Right lobe of liver (tissue), 6 donors: ENCODE measurements at regions not wholly inside any gene's neighbourhood (a gene's known extent, or its start where the extent isn't known, plus 50 kb on each side); places are given as distances from the start of the nearest gene placed in this dataset.

Source experiments
- ATAC-seq, 4 donors: fragments of 200-7000 bp; cut with Tn5 transposase; one replicate each; pipeline ENCODE4 v1.9.1; 2020; ENCODE audit warnings: mild to moderate bottlenecking in 4 of 4, moderate library complexity in 4 of 4
- DNase-seq, 3 donors: peaks; one replicate each; pipeline ENCODE4 v3.0.0-alpha.2; 2020
- H3K27ac ChIP-seq, 3 donors: fragments of 200-600 bp; one replicate each; pipeline ENCODE4 v1.8.0; 2022
- H3K27me3 ChIP-seq, 2 donors: fragments of 200-600 bp; one replicate each; pipeline ENCODE4 v1.8.0; 2022
- H3K36me3 ChIP-seq, 4 donors: fragments of 200-600 bp; sonication (generic) in 1 of 4; one replicate each; pipeline versions ENCODE4 v1.5.1 to v1.8.0; 2017 to 2022; ENCODE audit warnings: control low read depth in 1 of 4
- H3K4me1 ChIP-seq, 4 donors: fragments of 200-600 bp; sonication (generic) in 1 of 4; one replicate each; pipeline versions ENCODE4 v1.5.1 to v1.8.0; 2017 to 2022; ENCODE audit warnings: control low read depth in 1 of 4
- H3K4me3 ChIP-seq, 3 donors: fragments of 200-600 bp; one replicate each; pipeline ENCODE4 v1.8.0; 2022
- H3K9me3 ChIP-seq, 4 donors: fragments of 200-600 bp; sonication (generic) in 1 of 4; one replicate each; pipeline versions ENCODE4 v1.5.1 to v1.8.0; 2017 to 2022; ENCODE audit warnings: control low read depth in 1 of 4
- POLR2A ChIP-seq: fragments of 450-650 bp; IDR thresholded peaks from one replicate; pipeline ENCODE4 v1.6.1; 2017; ENCODE audit warnings: antibody characterized with exemption, mild to moderate bottlenecking
- WGBS: methylation state at CpG from one replicate; pipeline ENCODE4 v1.1.6; 2018; ENCODE audit warnings: low coverage, low lambda C conversion rate; ENCODE audit not compliant: insufficient coverage; ENCODE audit errors: missing lambda C conversion rate; 5-methylcytosine and 5-hydroxymethylcytosine counted together
- intact Hi-C, 2 donors: fragments of 100-400 bp; cut with DNase I; formaldehyde crosslinking; loops; one replicate each; pipeline versions ENCODE4 v1.11.2 to v1.14.1; 2022
- TF ChIP-seq, protein P1 (sequence below), 4 donors: fragments of 200-600 bp in 3 of 4; fragments of 450-650 bp in 1 of 4; IDR thresholded peaks; one replicate each; pipeline versions ENCODE4 v1.5.1 to v1.8.0; 2016 to 2022; ENCODE audit warnings: antibody characterized with exemption in 4 of 4, mild to moderate bottlenecking in 2 of 4
- donor health status: DM: no; HTN: yes; CAD: no.
- donor health status: DM: no; HTN: no; CAD: no.
- donor health status: DM: no; HTN: no; CAD: no.
- donor health status: DM: no; HTN: yes; CAD: no.
- donor health status: DM: no; HTN: yes; CAD: no.

DNA sequence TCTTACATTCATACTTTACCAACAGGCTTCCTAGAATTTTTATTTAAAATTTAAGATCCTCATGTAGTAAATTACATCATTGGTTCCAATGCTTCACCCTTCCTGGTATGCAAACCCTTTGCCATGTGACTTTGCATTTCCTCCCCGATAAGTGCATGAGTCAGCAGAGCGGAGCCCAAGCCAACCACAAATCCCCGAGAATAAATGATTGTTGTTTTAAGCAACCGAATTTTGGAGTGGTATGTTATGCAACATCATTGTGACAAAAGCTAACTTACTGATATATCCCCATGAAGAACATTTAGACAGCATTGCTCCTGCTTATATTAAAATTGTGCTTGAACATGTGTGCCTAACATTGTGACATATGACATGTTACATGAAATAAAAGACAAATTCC lies 199.4 kb upstream of the DDX53 start:
- no peaks in the 10 kb centered on the region for H3K36me3 ChIP-seq
- 37% methylated on average over 4 of the region's 4 CpGs for WGBS
- H3K27me3 ChIP-seq = no peaks in the 10 kb centered on the region
- TF ChIP-seq, protein P1, sequence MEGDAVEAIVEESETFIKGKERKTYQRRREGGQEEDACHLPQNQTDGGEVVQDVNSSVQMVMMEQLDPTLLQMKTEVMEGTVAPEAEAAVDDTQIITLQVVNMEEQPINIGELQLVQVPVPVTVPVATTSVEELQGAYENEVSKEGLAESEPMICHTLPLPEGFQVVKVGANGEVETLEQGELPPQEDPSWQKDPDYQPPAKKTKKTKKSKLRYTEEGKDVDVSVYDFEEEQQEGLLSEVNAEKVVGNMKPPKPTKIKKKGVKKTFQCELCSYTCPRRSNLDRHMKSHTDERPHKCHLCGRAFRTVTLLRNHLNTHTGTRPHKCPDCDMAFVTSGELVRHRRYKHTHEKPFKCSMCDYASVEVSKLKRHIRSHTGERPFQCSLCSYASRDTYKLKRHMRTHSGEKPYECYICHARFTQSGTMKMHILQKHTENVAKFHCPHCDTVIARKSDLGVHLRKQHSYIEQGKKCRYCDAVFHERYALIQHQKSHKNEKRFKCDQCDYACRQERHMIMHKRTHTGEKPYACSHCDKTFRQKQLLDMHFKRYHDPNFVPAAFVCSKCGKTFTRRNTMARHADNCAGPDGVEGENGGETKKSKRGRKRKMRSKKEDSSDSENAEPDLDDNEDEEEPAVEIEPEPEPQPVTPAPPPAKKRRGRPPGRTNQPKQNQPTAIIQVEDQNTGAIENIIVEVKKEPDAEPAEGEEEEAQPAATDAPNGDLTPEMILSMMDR (IDR thresholded peaks at IDR 0.05) = no peak
- TF ChIP-seq POLR2A = no peak
- no peak overlapping the region for H3K4me3 ChIP-seq
- intact Hi-C loops = no loop called here
- H3K27ac ChIP-seq = no peak overlapping the region
- no peaks in the 10 kb centered on the region for H3K4me1 ChIP-seq
- no peaks in the 10 kb centered on the region for H3K9me3 ChIP-seq
- ATAC-seq (no peak), DNase-seq (no peak)

DNA sequence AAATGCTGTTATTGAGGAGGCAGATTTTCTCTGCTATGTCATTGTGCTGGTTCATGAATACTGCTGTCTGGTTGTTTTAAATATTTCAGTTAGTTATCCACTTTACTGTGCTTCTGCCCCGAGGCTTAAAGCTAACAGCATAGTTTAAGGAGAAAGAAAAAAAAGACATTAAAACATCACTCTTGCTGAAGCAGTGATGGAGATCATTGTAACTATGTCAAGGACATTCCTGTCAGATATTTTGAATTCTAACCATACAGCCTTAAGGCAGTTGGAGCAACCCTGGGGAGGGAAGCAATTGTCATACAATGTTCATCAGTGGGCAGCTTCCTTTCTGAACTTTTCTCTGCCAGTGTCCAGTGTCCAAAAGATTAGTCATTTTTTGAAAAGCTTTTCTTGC lies 199.0 kb upstream of the DDX53 start:
- Histone ChIP-seq H3K36me3 (no peaks in the 10 kb centered on the region), H3K4me1 (no peaks in the 10 kb centered on the region), H3K4me3 (no peak overlapping the region), H3K9me3 (no peaks in the 10 kb centered on the region), H3K27ac (no peak overlapping the region), H3K27me3 (no peaks in the 10 kb centered on the region)
- TF ChIP-seq, protein P1 (IDR thresholded peaks at IDR 0.05) = no peak
- TF ChIP-seq POLR2A = no peak
- ATAC-seq = no peak
- intact Hi-C loops = no loop called here
- DNase-seq = no peak
- 13% methylated on average over 1 of the region's 1 CpG for WGBS

DNA sequence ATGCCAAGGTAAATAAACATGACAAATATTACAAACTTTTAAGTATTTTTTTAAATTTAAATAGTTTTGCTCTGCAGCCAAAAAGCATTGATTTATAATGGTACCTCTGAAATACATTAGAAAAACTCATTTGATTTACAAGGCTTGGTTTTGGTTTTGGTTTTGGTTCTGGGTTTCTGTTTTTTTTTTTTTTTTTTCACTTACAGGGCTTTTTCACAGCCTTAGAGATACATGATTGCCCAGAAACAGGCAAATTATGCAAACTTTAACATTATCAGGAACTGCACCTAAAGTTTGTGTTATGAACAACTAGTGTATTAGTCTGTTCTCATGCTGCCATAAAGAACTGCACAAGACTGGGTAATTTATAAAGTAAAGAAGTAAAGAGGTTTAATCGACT lies 196.4 kb upstream of the DDX53 start:
- no peak for TF ChIP-seq POLR2A
- TF ChIP-seq, protein P1 (IDR thresholded peaks at IDR 0.05) = no peak
- WGBS = 12% methylated on average over 1 of the region's 1 CpG
- Histone ChIP-seq H3K36me3 (no peaks in the 10 kb centered on the region), H3K27ac (no peak overlapping the region), H3K9me3 (no peaks in the 10 kb centered on the region), H3K4me3 (no peak overlapping the region), H3K4me1 (no peaks in the 10 kb centered on the region), H3K27me3 (no peaks in the 10 kb centered on the region)
- DNase-seq (no peak), ATAC-seq (no peak)
- intact Hi-C loops = no loop called here

DNA sequence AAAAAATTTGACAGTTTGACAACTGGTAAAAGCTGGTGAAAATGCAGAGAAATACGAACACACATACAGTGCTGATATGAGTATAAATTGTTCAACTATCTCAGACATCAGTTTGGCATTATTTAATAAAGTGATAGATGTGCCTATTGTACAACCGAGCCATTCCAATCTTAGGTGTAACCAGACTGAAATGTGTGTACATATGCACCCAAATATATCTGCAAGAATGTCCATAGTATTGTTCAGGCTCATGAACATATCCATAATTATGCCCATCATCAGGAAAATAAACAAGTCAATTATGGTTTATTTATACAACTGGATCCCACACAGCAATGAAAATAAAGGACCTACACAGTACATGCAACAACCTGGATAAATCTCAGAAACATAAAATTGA lies 188.9 kb upstream of the DDX53 start:
- 25% methylated on average over 2 of the region's 2 CpGs for WGBS

DNA sequence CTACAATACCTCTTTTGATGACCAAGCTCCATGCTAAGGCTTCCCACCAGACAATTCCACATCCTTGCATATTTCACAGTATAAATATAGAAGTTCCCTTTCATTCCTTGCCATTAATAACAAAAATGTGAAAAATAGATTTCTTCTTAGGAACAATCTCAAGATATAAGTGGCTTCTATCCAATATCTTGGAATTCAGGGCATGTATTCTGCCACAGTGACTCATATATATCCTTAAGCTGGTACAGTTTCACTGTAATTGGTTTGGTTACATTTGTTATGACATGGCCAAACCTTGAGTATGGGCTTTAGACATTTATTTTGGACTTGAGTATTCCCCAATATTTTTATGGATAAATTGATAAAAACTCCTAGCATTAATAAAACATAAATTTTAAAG lies 181.7 kb upstream of the DDX53 start:
- TF ChIP-seq, protein P1 (IDR thresholded peaks at IDR 0.05) = no peak
- no peak for TF ChIP-seq POLR2A
- Histone ChIP-seq H3K4me1 (no peaks in the 10 kb centered on the region), H3K27me3 (no peaks in the 10 kb centered on the region), H3K27ac (no peak overlapping the region), H3K4me3 (no peak overlapping the region), H3K9me3 (no peaks in the 10 kb centered on the region), H3K36me3 (no peaks in the 10 kb centered on the region)
- no peak for DNase-seq
- ATAC-seq = no peak
- intact Hi-C loops = no loop called here

More for the DNA sequence above, 188.9 kb upstream of the DDX53 start:
- Histone ChIP-seq H3K27me3 (no peaks in the 10 kb centered on the region), H3K27ac (no peak overlapping the region), H3K4me1 (no peaks in the 10 kb centered on the region), H3K36me3 (no peaks in the 10 kb centered on the region), H3K9me3 (no peaks in the 10 kb centered on the region), H3K4me3 (no peak overlapping the region)
- TF ChIP-seq, protein P1 (IDR thresholded peaks at IDR 0.05) = no peak
- no peak for TF ChIP-seq POLR2A
- DNase-seq (no peak), ATAC-seq (no peak)
- intact Hi-C loops = no loop called here
